Transverse colon (tissue), 4 donors: ENCODE measurements at regions not wholly inside any gene's neighbourhood (a gene's known extent, or its start where the extent isn't known, plus 50 kb on each side); places are given as distances from the start of the nearest gene placed in this dataset.

Experiments used
- CTCF ChIP-seq, 5 experiments: fragments of 200-600 bp in 3 of 5; fragments of 450-650 bp in 2 of 5; sonication (generic) in 3 of 5; IDR thresholded peaks; 1 replicate in 2 of 5; 2 replicates in 3 of 5; pipeline ENCODE4 v1.5.1; 2016 to 2017; ENCODE audit warnings: antibody characterized with exemption in 5 of 5, inconsistent platforms in 3 of 5, mild to moderate bottlenecking in 2 of 5, moderate library complexity in 1 of 5
- EP300 ChIP-seq: sonication (generic); formaldehyde crosslinking; IDR thresholded peaks from one replicate; pipeline ENCODE4 v1.6.1; 2017; ENCODE audit warnings: antibody characterized with exemption, low read depth
- POLR2A ChIP-seq: fragments of 450-650 bp; IDR thresholded peaks from one replicate; pipeline ENCODE4 v1.6.1; 2016; ENCODE audit warnings: antibody characterized with exemption, mild to moderate bottlenecking, moderate library complexity
- POLR2AphosphoS5 ChIP-seq, 3 donors: sonication (generic); formaldehyde crosslinking; IDR thresholded peaks; one replicate each; pipeline ENCODE4 v1.6.1; 2016; ENCODE audit warnings: antibody characterized with exemption in 3 of 3

- TF ChIP-seq EP300 (no peak), CTCF (IDR thresholded peaks at IDR 0.05) (no peak), POLR2AphosphoS5 (IDR thresholded peaks at IDR 0.05) (no peak), POLR2A (no peak)
Observed at GRCh38 chr17:70654706-70655105, 485.4 kb downstream of the KCNJ2 start.
